HuH-7 (cell line): ENCODE measurements at regions not wholly inside any gene's neighbourhood (a gene's known extent, or its start where the extent isn't known, plus 50 kb on each side); places are given as distances from the start of the nearest gene placed in this dataset.

Experiments
- DNase-seq: peaks from one replicate; pipeline ENCODE4 v3.0.0; 2011; ENCODE audit warnings: low spot score

DNA sequence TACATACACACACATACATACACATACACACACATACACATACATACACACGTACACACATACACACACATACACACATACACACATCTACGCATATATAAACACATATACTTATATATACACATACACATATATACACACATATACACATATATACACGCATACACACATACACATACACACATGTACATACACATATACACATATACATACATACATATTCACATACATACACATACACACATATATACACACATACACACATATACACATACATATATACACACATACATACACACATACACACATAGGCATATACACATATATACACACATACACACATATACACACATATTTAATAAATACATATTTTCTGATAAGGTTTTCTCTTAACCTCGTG, 324.0 kb downstream of the RPS6KC1 start:
- DNase-seq: no peak

DNA sequence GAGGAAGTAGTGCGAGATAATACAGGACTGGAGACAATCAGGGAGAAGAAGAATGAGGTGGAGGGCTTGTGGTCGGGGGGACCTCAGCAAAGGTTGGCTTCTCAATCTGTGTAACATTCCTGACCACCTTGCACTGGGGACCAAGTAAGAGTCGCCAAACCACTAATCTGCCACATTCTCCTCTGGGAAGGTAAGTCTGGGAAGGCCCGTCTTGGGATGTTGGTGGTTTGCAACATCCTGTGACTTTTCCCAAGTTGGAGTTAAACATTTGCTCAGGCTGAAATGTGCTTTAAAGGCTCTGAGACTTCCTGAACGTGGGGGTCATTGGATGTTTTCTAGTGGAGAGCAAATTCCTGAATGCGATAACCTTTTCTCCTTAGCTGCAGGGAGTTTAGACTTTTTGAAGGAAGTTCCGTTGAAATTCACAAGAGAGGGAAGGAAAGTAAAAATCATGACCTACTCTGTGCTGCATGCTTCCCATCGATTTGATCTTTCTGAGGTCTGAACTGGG, 325.9 kb downstream of the RPS6KC1 start:
- DNase-seq: peak; percentile 63

DNA sequence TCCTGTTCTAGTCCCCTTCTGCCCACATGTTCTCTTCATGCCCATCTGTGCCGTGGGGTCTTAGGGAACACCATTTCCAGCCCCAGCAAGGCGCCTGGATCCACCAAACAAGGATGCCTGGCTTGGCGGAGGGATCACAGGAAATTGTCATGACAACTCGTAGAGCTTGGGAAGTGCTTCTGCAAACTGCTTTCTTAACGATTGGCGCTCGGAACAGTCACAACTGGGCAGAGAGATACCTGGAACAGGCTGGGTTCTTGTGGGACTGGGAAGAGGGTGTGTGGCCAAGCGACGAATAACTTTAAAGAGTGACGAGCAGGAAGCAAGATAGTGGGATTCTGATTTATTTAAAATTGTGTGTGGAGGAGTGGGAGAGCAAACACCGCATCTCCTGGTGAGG, 329.8 kb downstream of the RPS6KC1 start:
- DNase-seq: no peak

DNA sequence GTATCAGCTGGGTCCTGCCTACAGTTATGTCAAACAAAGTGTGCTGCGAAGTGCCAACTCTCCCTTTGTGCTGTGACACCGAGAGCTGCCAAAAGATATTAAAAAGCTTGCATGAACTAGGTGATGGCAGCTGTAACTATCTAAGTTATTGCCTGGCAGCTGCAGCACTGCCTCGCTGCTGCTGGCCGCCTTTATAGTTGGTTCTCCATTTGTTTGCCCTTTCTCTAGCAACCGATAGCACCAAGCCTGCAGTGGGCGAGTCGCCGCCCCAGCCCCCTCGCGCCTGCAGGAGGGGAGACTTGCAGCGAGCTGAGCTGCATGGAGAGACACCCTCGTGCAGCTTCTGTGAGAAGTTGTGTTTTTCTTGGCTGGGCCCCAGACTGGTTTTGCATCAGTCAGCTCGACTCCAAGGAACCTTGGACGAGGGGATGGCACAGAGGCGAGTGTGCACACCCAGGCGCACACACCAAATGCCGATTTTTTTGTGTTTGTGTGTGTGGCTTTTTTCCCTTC, 330.6 kb downstream of the RPS6KC1 start:
- no peak for DNase-seq

DNA sequence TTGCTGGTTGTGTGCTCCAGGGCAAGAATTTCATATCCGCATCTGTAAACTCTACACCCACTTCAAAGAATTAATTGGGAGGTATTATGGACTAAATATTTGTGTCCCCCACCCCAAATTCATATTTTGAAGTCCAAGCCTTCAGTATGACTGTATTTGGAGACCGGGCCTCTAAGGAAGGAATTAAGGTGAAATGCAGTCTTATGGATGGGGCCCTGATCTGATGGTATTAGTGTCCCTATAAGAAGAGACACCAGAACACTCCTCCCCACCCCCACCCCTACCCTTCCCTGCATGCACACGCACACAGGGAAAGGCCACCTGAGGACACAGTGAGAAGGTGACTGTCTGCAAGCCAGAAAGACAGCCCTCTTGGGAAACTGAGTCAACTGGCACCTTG, 332.4 kb downstream of the RPS6KC1 start:
- DNase-seq: no peak

DNA sequence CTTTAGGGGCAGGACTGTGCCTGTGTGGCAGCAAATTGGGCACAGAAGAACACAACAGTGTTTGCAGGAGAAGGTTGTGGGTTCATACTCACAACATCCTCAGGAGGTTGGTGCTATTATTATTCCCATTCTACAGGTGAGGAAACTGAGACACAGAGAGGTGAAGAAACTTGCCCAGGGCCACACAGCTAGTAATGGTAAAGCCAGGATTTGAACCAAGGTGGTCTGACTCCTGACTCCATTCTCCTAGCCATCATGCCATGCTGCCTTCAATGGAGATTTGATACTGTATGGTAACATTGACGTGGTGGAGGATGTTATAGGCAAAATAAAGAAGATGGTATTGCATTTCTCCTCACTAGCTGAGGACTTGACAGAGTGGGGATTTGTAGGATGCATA, 334.2 kb downstream of the RPS6KC1 start:
- no peak for DNase-seq

DNA sequence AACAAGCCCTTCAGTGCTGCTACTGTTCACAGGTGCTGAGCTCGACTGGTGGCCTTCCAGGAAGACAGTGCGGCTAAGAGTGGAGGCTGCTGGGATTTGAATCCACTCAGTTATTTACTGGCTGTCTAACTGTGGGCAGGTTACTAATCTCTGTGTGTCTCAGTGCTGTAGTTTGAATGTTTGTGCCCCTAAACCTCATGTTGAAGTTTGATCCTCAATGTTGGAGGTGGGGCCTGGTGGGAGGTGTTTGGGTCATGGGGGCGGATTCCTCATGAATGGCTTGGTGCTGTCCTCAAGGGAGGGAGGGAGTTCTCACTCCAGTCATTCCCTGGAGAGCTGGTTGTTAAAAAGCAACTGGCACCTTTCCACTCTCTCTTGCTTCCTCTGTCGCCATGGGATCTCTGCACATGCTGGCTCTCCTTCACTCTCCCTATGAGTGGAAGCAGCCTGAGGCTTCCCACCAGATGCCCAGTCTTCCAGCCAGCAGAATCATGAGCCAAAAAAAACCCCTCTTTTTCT, 334.8 kb downstream of the RPS6KC1 start:
- DNase-seq: no peak

DNA sequence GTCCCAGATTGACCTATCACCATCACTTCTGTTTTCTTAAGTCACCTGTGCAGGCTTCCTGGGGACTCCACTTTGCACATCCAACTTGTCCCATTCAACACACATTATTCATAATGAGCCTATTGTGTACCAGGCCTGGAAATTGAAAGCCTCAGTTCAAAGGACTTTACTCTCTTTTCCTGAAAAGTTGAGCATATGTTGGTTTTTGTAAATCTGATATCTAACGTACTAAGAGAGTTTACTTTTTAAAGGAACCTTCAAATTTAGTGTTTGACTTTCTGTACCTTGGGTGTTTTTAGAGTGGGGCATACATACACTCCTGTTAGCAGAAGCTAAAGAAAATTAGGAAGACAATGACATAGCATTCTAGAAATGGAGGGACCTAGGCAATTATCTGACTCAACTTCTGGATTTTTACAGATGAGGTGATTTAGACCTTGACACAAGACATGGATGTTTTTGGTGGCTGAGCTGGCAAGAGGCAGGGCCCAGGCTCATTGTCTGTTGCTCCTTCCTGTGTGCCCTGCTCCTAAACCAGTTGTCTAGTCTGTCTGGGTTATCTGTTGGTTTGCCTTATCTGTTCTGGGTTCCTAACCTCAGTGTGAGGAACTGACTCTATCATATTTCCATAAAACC, 336.5 kb downstream of the RPS6KC1 start:
- DNase-seq: no peak

DNA sequence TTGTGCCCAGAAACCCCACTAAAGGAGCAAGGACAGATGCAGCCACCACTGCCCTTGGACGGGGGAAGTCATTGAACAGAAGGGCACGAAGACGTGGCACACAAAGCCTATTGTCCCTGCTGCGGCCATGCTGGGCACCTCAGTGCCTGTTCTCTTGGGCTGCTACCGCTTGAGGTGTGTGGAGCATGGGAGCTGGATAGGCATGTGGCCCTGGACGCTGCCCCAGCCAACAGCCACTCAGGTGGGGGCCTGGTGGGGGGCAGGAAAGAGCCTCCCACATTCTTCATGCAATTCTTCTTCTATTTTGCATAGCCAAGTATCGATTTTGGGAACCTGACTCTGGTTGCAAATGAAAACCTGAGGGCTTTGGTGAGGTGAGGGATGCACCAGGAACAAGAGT, 337.2 kb downstream of the RPS6KC1 start:
- no peak for DNase-seq

DNA sequence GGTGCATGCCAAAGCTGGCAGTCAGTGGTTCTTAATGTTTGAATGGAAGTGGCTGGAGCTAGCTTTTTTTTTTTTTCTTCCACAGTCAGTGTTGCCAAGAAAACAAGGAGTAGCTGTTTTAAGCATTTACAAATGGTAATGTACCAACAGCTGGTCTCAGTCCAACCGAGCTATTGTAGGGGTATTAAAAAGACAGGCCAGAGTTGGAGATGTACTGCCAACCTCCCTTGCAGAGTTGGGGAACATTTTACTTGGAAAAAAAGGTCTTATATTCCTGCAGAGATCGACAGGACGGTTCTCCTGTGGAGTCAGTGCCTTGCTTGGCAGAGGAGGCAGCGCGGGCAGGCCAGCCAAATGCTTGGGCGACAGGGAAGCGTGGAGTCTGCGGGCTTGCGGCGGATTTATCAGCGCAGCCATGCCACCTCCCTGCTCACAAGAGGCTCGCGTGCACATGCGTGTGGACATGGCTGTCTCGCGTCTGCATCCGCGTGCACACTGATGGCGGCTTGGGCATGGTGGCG, 338.1 kb downstream of the RPS6KC1 start:
- no peak for DNase-seq

DNA sequence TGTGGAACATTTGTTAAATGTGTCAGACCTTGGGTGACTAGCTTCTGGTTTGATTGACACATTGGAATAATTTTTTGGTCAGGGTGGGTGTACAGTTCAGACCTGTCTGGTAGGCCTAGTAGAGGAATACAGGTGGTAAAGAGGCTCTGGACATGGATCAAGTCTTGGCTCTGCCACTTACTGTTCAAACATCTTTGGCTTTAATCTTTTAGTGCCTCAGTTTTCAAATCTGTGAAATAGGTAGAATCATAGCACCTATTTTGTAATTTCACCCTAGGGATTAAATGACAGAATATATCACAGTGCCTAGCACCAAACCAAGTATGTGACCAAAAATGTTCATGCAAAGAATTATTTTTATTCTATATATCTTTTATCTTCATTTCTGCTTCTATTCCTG, 340.4 kb downstream of the RPS6KC1 start:
- DNase-seq: no peak

DNA sequence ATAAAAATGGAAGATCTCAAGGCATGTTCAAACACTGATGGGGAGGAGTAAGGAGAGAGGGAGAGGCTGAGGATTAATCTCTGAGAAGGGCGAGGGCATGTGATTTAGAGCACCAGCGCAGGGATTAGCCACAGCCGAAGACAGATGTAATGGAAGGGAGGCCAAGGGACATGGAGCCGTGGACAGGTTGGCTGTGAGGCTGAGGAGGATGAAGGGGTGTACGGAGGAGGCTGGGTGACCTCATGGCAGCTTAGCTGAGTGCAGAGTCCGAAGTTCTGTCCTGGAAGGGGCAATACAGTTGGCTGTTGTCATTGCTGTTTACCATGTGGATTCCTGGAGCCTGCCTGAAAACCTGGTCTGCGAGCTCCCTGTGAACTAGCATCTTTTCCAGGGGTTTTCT, 342.8 kb downstream of the RPS6KC1 start:
- peak; percentile 49 for DNase-seq

DNA sequence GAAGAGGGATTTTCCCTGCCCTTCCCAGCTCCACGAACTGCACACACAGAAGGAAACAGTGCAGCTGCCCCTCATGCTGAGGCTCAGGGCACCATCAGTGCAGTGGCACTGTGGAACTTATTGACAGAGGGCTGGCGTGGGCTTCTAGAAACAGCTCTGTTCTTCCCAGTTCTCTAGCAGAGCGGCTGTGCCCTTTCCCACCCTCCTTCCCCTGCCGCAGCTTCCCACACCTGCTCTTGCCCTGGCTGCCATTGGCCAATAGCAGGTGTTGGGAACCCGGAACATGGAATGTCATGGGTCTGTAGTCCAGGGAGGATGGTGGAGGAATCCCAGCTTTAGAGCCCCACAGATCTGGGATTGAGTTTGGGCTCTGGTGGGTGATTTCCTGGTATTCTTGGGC, 343.8 kb downstream of the RPS6KC1 start:
- DNase-seq: no peak

DNA sequence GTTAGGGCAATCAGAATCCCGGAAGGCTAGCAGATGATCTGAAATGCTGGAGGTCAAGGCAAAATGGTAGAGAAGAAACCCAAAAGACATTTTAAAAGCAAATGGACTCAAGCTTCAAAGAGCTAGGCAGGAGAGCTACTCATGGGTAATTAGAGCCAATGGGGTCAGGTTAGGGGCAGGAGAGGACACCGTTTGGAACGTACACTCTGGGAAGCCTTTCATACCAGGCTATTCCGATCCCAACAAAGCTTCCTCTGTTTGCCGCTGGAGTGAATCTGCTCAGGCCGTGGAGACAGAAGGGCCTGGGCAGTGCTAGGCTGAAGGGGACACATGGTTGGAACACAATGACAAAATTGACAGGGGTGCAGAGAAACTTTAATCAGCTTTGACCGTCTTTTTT, 346.6 kb downstream of the RPS6KC1 start:
- no peak for DNase-seq

DNA sequence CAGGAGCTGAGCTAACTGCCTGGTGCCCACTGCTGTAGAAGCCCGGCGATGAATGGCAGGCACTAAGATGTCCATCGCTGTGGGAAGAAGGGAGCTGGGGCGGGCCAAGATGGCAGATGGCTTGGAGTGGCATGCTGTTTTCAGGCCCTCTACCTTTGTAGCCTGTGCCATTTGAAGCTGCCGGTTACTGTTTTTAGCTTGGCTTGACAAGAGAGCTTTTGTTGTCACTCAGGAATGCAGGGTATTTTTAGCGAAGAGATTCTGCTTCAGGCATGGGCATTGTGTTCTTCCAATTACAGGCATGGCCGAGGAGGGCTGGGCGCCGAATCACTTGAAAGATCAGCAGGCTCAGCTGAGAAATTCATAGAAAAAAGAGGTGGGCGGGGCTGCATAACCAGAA, 348.7 kb downstream of the RPS6KC1 start:
- no peak for DNase-seq

DNA sequence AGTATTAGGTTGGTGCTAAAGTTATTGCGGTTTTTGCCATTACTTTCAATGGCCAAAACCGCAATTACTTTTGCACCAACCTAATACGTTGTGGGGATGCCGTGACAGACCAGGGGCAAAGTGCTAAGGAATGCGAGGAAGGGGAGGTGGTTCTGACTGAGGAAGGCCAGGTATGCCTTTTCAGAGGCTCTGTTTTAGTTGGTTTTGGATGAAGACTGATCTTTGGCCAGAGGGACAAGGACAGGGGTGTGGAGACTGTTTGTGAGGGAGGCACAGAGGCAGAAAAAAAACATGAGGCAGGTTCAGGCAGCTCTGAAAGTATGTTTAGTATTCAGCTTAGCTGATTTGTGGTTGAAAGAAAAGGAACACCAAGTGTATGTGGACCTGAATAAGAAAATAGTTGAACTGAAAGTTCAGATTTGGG, 358.2 kb downstream of the RPS6KC1 start:
- DNase-seq: no peak

DNA sequence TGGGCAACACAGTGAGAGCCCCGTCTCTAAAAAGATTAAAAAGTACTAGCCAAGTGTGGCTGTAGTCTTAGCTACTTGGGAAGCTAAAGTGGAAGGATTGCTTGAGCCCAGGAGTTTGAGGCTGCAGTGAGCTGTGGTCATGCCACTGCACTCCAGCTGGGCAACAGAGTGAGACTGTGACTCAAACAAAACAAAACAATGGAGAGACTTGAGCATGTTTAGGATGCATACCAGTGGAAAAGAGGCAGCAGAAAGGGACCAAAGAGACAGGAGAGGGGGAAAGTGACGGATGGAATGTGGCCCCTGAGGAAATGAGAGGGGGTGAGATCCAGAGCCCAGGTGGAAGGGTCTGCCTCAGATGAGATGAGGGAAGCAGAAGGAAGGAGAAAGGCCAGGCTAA, 358.9 kb downstream of the RPS6KC1 start:
- DNase-seq: no peak

DNA sequence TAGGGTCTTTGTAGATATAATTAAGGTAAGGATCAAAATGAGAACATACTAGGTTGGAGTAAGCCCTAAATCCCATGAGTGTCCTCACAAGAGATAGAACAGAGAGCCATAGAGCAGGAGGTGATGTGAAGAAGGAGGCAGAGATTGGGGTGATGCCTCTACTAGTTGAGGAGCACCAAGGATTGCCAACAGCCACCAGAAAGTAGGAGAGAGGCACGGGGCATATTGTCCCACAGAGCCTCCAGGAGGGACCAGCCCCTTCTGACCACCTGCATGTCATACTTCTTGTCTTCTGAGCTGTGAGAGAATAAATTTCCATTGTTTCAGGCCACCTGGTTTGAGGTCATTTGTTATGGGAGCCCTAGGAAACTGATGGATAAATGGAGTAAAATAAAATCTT, 363.3 kb downstream of the RPS6KC1 start:
- no peak for DNase-seq

DNA sequence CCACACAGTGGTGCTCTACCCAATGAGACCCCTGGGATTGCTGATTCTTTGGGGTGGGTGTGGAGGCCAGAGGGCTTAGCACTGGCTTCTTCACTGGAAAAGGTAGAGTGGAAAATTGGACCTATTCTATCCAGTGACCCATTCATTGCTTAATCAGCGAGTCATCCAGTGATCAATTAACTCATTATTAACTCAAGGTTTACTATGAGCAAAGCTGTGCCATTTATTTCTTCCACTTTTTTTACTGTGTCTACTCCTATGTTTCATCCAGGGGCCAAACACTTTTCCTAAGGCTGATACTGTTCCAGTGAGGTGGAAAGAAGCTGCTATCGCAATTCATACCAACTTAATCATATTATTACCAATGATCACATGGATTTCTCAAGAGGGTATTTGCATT, 363.9 kb downstream of the RPS6KC1 start:
- DNase-seq: no peak

DNA sequence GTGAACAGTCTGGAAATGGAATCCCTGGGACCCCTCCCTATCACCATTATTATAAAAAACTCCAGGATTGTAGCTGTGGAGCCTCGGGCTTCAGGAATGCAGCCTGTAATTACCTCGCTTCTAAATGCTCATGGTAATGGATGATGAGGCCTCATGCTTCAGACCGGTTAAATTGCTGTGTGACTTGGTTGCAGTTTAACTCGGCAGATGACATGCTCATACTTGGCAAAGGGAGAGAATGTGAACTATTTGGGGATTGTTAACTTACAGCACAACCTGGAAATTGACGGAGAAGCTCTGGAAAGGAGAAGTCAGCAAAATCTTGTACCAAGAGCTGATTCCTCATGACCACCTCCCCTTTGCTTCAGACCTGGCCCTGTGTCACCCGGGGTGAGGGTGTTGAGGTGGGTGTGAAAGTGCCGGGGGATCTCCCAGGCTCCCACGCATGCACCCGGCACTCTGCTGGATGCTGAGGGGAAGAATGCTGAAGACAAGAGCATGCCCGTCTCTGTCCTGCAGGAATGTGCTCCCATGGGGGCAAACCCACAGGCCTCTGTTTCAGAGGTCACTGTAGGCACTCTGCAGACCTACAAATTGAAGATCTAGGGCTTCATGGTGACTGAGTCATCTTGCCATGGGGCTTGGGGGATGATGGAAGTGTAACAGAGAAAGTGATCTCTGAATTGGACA, 364.8 kb downstream of the RPS6KC1 start:
- no peak for DNase-seq

DNA sequence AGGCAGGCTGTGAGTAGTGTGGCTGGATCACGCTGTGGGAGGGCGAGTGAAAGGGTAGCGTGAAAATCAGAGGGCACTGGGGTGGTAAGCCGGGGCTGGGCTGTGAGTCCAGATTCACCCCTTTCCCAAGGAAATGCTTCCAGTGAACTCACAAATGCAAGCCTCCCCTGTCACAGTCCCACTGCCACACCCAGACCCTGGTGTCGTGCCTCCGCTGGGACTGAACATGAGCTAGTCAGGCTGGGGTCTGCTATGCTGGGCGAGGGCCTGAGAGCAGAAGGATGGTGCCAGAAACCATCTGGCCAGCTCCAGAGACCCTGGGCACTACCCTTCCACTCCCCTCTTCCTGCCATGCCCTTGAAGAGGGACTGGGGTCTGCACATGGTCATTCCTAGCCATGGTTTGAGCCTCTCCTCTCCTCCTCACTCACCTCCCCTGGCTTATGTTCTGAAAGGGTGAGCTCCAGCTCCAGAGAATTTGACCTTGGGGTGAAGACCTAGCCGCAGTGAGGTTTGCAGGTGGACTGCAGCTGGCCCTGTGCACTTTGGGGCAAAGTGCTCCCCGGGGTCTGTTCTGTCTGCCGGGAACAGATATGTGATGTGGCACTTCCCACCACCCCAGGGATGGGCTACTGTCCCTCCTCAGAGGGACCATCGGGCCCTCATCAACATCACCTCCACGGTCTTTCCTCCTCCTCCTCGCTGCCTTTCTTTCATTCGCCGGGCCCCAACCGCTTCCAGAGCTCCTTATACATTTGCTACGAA, 365.6 kb downstream of the RPS6KC1 start:
- no peak for DNase-seq

DNA sequence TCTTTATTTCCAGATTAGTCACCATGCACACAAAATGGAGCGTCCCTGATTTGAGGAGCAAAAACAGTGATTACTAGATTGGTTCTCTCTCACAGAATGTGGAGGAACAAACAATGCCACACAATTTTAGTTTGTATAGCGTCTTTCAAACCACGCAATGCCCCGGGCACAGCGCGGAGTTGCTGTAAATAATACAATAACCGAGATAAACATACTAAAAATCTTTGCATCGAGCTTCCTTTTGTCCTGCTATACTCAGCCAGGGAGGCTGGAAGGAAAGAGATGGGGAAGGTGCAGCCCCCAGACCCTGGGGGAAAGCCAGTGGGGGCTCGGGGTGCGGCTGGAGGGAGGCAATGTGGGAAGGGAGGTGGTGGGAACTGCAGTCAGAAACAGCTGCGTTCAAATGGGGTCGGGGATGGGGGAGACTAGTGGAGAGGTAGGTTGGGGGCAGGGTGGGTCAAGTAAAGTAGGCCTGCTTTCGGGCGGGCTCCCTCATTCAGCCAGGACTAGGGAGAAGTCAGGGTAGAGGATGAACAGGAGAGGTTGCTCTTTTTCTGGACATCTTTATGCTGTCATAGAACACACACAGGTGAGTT, 366.3 kb downstream of the RPS6KC1 start:
- DNase-seq: no peak
